Activated CD8-positive, alpha-beta memory T cell treated with anti-CD3 and anti-CD28 coated beads for 1 hour (primary cell): ENCODE measurements at regions not wholly inside any gene's neighbourhood (a gene's known extent, or its start where the extent isn't known, plus 50 kb on each side); places are given as distances from the start of the nearest gene placed in this dataset.

Experiments
- DNase-seq, 2 donors: peaks; one replicate each; pipeline ENCODE4 v3.0.0-alpha.2; 2020; ENCODE audit warnings: low read depth in 1 of 2; ENCODE audit errors: extremely low read depth in 1 of 2

DNA sequence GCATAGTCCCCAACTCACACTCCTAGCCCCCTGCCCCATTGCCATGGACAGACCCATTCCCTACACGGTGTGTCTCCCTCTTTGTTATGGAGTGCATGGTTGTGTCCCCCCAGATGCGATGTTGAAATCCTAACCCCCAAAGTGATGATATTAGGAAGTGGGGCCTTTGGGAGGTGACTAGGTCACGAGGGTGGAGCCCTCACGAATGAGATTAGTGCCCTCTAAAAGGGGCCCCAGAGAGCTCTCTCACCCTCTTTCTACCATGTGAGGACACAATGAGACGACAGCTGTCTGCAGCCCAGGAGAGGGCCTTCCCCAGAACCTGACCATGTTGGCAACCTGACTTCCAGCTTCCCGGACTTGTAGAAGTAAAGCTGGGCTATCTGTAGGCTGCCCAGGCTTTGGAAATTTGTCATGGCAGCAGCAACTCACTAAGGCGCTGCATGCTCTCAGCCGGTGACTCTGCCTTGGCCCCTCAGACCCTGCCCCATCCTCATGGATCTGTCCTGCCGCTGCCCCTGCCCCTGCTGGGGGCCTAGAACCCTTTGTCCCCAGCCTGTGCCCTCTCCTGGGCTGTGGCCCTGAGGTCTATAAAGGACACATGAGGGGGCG, 318.1 kb upstream of the RTL1 start:
- DNase-seq, result no peak

- DNase-seq, result no peak
Measured at GRCh38 chr14:101222362-101223070, 319.0 kb upstream of the RTL1 start.

GRCh38 chr14:101223127-101223526, 319.6 kb upstream of the RTL1 start:
- DNase-seq, result no peak

GRCh38 chr14:101223561-101224162, 320.1 kb upstream of the RTL1 start:
- DNase-seq, result no peak

GRCh38 chr14:101224356-101225156, 321.0 kb upstream of the RTL1 start:
- no peak for DNase-seq

DNA sequence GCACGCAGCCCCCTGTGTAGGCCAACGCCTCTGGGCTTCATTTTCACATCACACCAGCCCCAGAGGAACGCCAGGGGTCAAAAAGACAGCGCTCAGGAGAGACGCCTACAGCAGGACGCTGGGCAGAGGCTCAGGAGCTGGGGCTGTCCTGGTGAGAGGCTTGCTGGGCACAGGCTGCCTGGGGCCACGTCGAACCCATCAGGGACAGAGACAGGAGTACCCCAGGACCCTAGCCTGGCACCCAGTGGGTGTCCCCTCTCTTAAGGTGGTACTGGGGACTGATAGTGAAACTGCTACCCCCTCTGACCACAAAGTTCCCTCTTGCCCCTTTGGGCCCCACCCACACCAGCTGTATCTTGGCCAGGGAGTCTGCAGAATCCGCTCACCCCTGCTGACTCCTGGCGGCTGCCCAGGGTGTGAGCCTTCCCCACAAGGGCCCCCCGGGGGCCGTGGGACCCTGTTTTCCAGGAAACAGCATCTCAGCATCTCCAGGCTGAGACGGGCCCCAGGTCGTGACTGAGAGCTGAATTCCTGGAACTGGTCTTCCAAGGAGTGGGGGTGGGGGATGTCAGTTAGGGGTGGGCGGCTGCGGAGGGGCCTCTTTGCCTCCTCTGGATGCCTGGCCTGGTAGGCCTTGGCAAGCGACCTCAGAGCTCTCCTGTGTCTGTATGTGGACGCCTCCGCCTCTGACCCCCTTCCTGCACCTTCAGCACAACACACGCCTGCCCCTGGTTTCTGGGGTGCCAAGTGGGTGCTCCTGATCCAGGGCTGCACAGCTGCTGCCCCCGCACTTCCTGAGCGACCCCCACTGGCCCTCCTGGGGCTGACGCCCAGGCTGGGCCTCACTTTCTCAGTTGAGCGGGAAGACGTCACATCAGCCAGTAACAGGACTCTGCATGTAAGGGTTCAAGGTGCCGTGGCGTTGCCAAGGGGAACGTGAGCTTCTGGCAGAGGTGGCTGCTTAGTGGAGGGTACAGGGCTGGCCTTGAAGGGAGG, 321.9 kb upstream of the RTL1 start:
- no peak for DNase-seq

DNA sequence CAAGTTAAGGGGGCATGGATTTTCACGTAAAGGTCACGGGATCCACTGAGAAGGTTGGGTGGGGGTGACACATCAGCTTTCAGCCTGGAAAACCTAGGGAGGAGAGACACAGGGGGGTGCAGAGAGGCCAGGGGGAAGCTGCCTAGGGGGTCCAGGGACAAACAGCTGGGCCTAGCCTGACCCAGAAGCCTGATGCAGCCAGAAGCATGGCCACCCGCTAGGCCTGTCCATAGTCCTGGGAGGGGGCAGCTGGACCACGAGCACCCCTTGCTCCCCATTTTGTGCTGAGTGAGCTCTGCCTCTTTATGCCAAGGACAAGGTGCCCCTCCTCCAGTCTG, 322.7 kb upstream of the RTL1 start:
- DNase-seq, result no peak

DNA sequence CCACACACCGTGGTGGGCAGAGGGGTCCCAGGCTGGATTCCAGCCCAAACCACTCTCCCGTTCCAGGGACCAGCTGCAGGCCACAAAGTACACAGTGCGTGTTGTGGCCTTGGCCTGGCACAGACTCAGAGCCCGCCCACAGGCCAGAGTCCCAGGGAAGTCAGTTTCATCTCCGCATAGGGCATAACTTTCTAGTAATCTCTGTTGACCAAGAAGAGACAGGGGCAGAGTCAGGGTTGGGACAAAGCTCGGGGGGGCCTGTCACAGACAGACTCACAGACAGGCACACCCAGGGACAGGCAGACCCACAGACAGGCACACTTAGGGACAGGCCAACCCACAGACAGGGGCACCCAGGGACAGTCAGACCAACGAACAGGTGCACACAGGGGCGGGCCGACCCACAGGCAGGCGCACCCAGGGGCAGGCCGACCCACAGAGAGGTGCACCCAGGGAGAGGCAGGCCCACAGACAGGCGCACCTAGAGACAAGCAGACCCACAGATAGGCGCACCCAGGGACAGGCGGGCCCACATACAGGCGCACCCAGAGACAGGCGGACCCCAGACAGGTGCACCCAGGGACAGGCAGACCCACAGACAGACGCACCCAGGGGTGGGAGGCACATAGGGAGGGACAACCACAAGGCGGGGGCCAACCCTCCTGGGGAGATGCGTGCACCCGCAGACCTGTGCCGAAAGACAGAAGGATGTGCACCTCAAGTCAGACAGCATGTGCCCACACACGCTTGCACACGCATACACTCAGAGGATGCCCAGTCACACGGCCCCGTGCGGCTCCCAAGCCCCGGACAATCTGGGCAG, 323.3 kb upstream of the RTL1 start:
- DNase-seq, result no peak

GRCh38 chr14:101227611-101228594, 324.4 kb upstream of the RTL1 start:
- DNase-seq, result no peak

DNA sequence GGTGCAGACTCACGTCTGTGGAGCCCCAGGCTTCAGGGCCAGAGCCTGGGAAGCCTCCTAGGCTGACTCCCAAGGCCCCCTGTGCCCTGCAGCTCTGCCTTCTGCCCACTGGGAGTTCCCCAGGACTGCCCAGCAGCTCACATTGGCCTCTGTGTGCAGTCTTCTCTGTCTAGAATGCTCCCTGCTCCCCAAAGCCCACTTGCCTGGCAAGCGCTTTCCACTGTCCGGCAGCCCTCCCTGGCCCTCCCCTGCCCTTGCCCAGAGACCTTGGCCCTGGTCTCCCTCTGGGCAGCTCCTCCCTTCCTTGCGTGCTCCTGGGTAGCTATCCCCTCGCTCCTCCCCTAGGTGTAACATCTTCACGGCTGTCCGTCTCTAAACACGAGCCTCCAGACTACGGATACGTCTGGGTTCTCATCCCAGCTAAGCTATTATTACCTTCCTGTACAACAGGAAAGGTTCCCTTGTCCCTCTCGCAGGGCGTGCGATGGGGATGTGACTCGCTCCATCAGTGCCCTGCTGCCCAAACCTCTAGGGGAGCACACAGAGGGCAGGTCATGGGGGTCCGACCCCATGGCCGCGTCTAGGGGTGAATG, 325.5 kb upstream of the RTL1 start:
- no peak for DNase-seq

DNA sequence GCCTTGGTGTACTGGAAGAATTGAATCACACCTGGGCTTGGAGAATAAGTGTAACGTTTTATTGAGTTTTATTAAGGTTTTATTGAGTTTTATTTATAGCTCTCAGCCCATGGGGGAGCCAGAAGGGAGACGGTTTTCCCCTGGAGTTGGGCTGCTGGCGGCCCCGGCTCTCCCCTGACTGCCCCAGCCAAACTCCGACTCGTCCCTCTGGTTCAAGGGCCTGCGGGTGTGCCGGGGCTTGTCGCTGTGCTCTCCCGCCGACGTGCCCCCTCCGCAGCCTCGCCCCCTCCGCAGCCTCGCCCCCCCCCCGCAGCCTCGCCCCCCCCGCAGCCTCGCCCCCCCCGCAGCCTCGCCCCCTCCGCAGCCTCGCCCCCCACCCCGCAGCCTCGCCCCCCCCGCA, 326.1 kb upstream of the RTL1 start:
- no peak for DNase-seq

DNA sequence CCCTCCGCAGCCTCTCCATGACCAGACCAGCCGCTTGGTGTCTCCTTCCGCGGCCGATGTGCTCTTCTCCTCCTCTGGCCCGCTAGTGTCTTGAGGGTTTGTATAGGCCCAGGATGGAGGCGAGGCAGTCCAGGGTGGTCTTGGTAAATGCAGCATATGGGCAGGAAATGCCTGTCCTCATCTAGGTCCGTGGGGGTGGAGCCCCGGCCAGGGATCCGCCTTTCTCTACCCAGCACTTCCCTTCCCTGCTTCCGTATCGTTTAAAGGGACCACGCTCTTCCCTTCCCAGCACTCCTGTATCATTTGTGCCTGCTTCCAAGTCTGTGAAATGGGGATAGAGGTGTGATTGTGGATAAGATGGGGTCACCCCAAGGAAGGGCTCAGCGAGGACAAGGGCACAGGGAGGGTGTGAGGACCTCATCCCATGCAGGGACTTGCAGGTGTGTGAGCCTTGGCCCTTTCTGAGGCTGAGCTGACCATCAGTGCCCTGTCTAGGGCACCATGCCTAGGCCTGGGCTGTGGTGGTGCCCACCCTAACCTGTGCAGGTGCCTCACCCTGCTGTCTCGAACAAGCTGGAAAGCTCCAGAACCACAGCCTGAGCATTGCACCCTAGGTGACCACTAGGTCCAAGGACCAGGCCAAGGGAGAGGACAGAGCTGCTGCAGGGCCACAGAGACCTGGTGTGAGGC, 326.8 kb upstream of the RTL1 start:
- DNase-seq, result no peak

DNA sequence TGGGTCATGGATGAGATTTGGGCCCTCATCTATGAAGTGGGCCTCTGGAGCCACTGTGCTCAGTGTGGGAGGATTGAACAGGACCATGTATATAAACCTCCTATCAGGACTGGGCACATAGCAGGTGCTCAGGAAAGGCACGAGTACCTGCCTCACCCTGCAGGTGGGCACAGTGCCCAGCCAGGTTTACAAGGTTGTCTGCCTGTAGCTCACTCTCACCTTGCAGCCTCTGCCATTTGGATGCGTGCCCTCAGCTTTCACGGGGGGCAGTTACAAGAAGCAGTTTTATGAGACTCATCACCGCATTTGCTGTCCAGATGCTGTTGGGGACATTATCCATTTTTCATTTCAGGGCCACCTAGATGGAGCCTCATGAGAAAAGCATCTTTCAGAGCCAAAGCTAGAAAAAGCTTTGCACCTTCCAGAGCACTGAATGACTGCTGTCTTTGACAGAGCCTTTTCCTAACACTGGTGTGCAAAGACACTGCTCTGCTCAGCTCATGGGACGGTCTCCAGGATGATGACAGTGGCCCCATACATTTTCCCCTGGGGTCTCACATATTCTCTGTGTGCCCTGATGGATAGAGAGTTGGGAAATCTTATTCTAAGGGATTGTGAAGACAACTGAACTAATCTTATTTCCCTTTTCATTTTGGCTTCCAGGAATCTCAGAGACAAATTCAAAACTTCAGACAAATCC, 327.5 kb upstream of the RTL1 start:
- DNase-seq, result no peak

DNA sequence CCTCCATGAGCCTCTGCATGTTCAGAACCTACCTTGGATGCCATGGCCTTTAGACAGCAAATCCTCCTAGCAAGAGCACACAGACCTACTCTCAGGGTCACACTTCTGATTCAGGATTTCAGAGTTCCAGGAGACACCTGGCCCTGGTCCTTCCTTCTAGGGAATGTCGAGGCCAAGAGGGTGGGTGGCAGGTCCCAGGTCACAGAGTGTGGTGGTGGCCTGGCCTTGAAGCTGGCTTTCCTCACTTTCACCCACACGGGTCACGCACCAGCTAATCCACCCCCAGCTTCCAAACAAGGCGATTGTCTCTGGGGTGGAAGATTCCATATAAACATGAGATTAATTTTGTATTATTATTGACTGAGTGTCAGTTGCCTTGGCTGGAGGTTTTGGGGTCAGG, 328.3 kb upstream of the RTL1 start:
- no peak for DNase-seq

GRCh38 chr14:101232340-101233020, 328.8 kb upstream of the DIO3 start:
- DNase-seq, result no peak

GRCh38 chr14:101233021-101233366, 328.3 kb upstream of the DIO3 start:
- DNase-seq, result no peak
